Prostate gland (tissue), 2 donors: ENCODE measurements at regions not wholly inside any gene's neighbourhood (a gene's known extent, or its start where the extent isn't known, plus 50 kb on each side); places are given as distances from the start of the nearest gene placed in this dataset.
"Not testable (repeated sequence)": the region's sequence is repeated elsewhere in the genome, so short reads cannot be mapped to it uniquely, and the experiment has no call there.

ENCODE experiments used
- DNase-seq: peaks from one replicate; pipeline ENCODE4 v3.0.0-alpha.2; 2019; ENCODE audit warnings: low spot score
- H3K27ac ChIP-seq, 2 donors: fragments of 200-600 bp; sonication (generic); 2 replicates each; pipeline ENCODE4 v1.5.1; 2017 to 2019
- H3K27me3 ChIP-seq: fragments of 200-600 bp; sonication (generic); replicated peaks from 2 replicates; pipeline ENCODE4 v1.5.1; 2019; ENCODE audit not compliant: insufficient read depth
- H3K36me3 ChIP-seq, 2 donors: fragments of 200-600 bp; sonication (generic); 1 replicate in 1 of 2; 2 replicates in 1 of 2; pipeline versions ENCODE4 v1.5.1 to v1.8.1; 2017 to 2019
- H3K4me1 ChIP-seq: fragments of 200-600 bp; sonication (generic); replicated peaks from 2 replicates; pipeline ENCODE4 v1.5.1; 2019
- H3K4me3 ChIP-seq, 2 donors: fragments of 200-600 bp; sonication (generic); 2 replicates each; pipeline ENCODE4 v1.5.1; 2017 to 2019
- H3K9me3 ChIP-seq: fragments of 200-600 bp; sonication (generic); 2 replicates; pipeline ENCODE4 v1.5.1; 2017
- CTCF ChIP-seq, 4 experiments: fragments of 200-600 bp in 2 of 4; fragments of 450-650 bp in 2 of 4; sonication (generic) in 2 of 4; IDR thresholded peaks; 1 replicate in 3 of 4; 2 replicates in 1 of 4; pipeline ENCODE4 v1.5.1; 2016 to 2019; ENCODE audit warnings: antibody characterized with exemption in 4 of 4, mild to moderate bottlenecking in 2 of 4, moderate library complexity in 2 of 4
- POLR2A ChIP-seq: fragments of 450-650 bp; IDR thresholded peaks from one replicate; pipeline ENCODE4 v1.6.1; 2016; ENCODE audit warnings: antibody characterized with exemption, mild to moderate bottlenecking
- POLR2AphosphoS5 ChIP-seq: sonication (generic); formaldehyde crosslinking; IDR thresholded peaks from one replicate; pipeline ENCODE4 v1.6.1; 2017; ENCODE audit warnings: antibody characterized with exemption
- WGBS: methylation state at CpG from one replicate; pipeline ENCODE4 v1.1.5; 2018; 5-methylcytosine and 5-hydroxymethylcytosine counted together
- intact Hi-C: fragments of 100-400 bp; cut with DNase I; formaldehyde crosslinking; loops from one replicate; pipeline ENCODE4 v1.14.2; 2022

GRCh38 chr1:115530407-115530806 lies 111.4 kb upstream of the VANGL1 start:
- 100% methylated on average over 1 of the region's 1 CpG for WGBS
- TF ChIP-seq POLR2AphosphoS5 (no peak), CTCF (IDR thresholded peaks at IDR 0.05) (no peak)
- Histone ChIP-seq H3K4me1 (no peaks in the 10 kb centered on the region), H3K9me3 (no peaks in the 10 kb centered on the region), H3K27me3 (no peaks in the 10 kb centered on the region), H3K36me3 (no peaks in the 10 kb centered on the region), H3K27ac (no peak overlapping the region), H3K4me3 (no peak overlapping the region)
- DNase-seq, result no peak
- intact Hi-C loops, result no loop called here

GRCh38 chr1:115529216-115529897 lies 112.4 kb upstream of the VANGL1 start:
- intact Hi-C loops, result no loop called here
- no peak for DNase-seq
- Histone ChIP-seq H3K36me3 (no peaks in the 10 kb centered on the region), H3K4me3 (no peak overlapping the region), H3K27ac (no peak overlapping the region), H3K27me3 (no peaks in the 10 kb centered on the region), H3K4me1 (no peaks in the 10 kb centered on the region), H3K9me3 (no peaks in the 10 kb centered on the region)
- TF ChIP-seq POLR2A (no peak), POLR2AphosphoS5 (no peak), CTCF (IDR thresholded peaks at IDR 0.05) (no peak)
- 92% methylated on average over 2 of the region's 2 CpGs for WGBS

- H3K36me3 ChIP-seq, H3K27ac ChIP-seq, H3K4me3 ChIP-seq, H3K4me1 ChIP-seq, H3K27me3 ChIP-seq, DNase-seq, H3K9me3 ChIP-seq, intact Hi-C loops: not testable (repeated sequence)
- WGBS, result 71% methylated on average over 3 of the region's 3 CpGs
Measured at GRCh38 chr1:115528336-115528735, 113.4 kb upstream of the VANGL1 start.

- Histone ChIP-seq H3K4me3 (no peak overlapping the region), H3K9me3 (no peaks in the 10 kb centered on the region), H3K4me1 (no peaks in the 10 kb centered on the region), H3K36me3 (no peaks in the 10 kb centered on the region), H3K27ac (no peak overlapping the region), H3K27me3 (no peaks in the 10 kb centered on the region)
- WGBS, result 61% methylated on average over 5 of the region's 5 CpGs
- DNase-seq, result no peak
- TF ChIP-seq CTCF (IDR thresholded peaks at IDR 0.05) (no peak), POLR2A (no peak), POLR2AphosphoS5 (no peak)
- intact Hi-C loops, result no loop called here
Measured at GRCh38 chr1:115527746-115528145, 114.0 kb upstream of the VANGL1 start.

GRCh38 chr1:115526900-115527299 lies 114.9 kb upstream of the VANGL1 start:
- H3K36me3 ChIP-seq, result no peaks in the 10 kb centered on the region
- DNase-seq, result no peak
- TF ChIP-seq CTCF (IDR thresholded peaks at IDR 0.05) (no peak), POLR2A (no peak), POLR2AphosphoS5 (no peak)
- H3K4me3 ChIP-seq, result no peak overlapping the region
- H3K27ac ChIP-seq, result no peak overlapping the region
- intact Hi-C loops, result no loop called here
- no peaks in the 10 kb centered on the region for H3K9me3 ChIP-seq
- no peaks in the 10 kb centered on the region for H3K4me1 ChIP-seq
- no peaks in the 10 kb centered on the region for H3K27me3 ChIP-seq
